ENCODE measurements at regions not wholly inside any gene's neighbourhood (a gene's known extent, or its start where the extent isn't known, plus 50 kb on each side); places are given as distances from the start of the nearest gene placed in this dataset.

- no peak for TF ChIP-seq CTCF (IDR thresholded peaks at IDR 0.05)
- TF ChIP-seq POLR2A (IDR thresholded peaks at IDR 0.05): no peak
- TF ChIP-seq POLR2AphosphoS5 (IDR thresholded peaks at IDR 0.05; ENCODE audit: insufficient read depth in 1 of 2, low read depth in 1 of 2): no peak
Measured at GRCh38 chr12:47351526-47351925, 271.8 kb upstream of the AMIGO2 start.

Data from vagina (tissue), 2 donors.